ENCODE measurements at regions not wholly inside any gene's neighbourhood (a gene's known extent, or its start where the extent isn't known, plus 50 kb on each side); places are given as distances from the start of the nearest gene placed in this dataset.

GRCh38 chr17:54793271-54793670 lies 107.4 kb upstream of the TOM1L1 start:
- H3K9me3 ChIP-seq (ENCODE audit: insufficient read depth, low read depth, low read length) = no peaks in the 10 kb centered on the region
- H3K9ac ChIP-seq (ENCODE audit: low read depth, low read length) = no peak overlapping the region
- H3K4me3 ChIP-seq (ENCODE audit: low read length) = no peak overlapping the region
- H3K27ac ChIP-seq (ENCODE audit: low read length) = no peak overlapping the region
- H3K4me1 ChIP-seq (ENCODE audit: insufficient read depth, low read length) = no peaks in the 10 kb centered on the region
- no peaks in the 10 kb centered on the region for H3K36me3 ChIP-seq (ENCODE audit: insufficient read depth, low read depth, low read length)
- H3K27me3 ChIP-seq (ENCODE audit: insufficient read depth, low read length) = no peaks in the 10 kb centered on the region

GRCh38 chr17:54795046-54795445 lies 105.6 kb upstream of the TOM1L1 start:
- H3K27me3 ChIP-seq (ENCODE audit: insufficient read depth, low read length) = no peaks in the 10 kb centered on the region
- no peaks in the 10 kb centered on the region for H3K4me1 ChIP-seq (ENCODE audit: insufficient read depth, low read length)
- no peak overlapping the region for H3K9ac ChIP-seq (ENCODE audit: low read depth, low read length)
- no peaks in the 10 kb centered on the region for H3K36me3 ChIP-seq (ENCODE audit: insufficient read depth, low read depth, low read length)
- H3K27ac ChIP-seq (ENCODE audit: low read length) = no peak overlapping the region
- H3K4me3 ChIP-seq (ENCODE audit: low read length) = no peak overlapping the region
- H3K9me3 ChIP-seq (ENCODE audit: insufficient read depth, low read depth, low read length) = no peaks in the 10 kb centered on the region

- no peaks in the 10 kb centered on the region for H3K9me3 ChIP-seq (ENCODE audit: insufficient read depth, low read depth, low read length)
- H3K4me1 ChIP-seq (ENCODE audit: insufficient read depth, low read length) = no peaks in the 10 kb centered on the region
- H3K9ac ChIP-seq (ENCODE audit: low read depth, low read length) = no peak overlapping the region
- no peak overlapping the region for H3K27ac ChIP-seq (ENCODE audit: low read length)
- H3K4me3 ChIP-seq (ENCODE audit: low read length) = no peak overlapping the region
- H3K36me3 ChIP-seq (ENCODE audit: insufficient read depth, low read depth, low read length) = no peaks in the 10 kb centered on the region
- no peaks in the 10 kb centered on the region for H3K27me3 ChIP-seq (ENCODE audit: insufficient read depth, low read length)
These were observed 93.3 kb upstream of the TOM1L1 start for GRCh38 chr17:54807331-54807730.

- H3K4me1 ChIP-seq (ENCODE audit: insufficient read depth, low read length) = no peaks in the 10 kb centered on the region; the same call in 1 of the 2 replicates
- H3K36me3 ChIP-seq (ENCODE audit: insufficient read depth, low read depth, low read length) = no peaks in the 10 kb centered on the region
- H3K27me3 ChIP-seq (ENCODE audit: insufficient read depth, low read length) = no peaks in the 10 kb centered on the region
- no peak overlapping the region for H3K27ac ChIP-seq (ENCODE audit: low read length)
- H3K9me3 ChIP-seq (ENCODE audit: insufficient read depth, low read depth, low read length) = no peaks in the 10 kb centered on the region
- no peak overlapping the region for H3K9ac ChIP-seq (ENCODE audit: low read depth, low read length)
- H3K4me3 ChIP-seq (ENCODE audit: low read length) = no peak overlapping the region
These were observed 86.8 kb upstream of the TOM1L1 start for GRCh38 chr17:54813896-54814295.

DNA sequence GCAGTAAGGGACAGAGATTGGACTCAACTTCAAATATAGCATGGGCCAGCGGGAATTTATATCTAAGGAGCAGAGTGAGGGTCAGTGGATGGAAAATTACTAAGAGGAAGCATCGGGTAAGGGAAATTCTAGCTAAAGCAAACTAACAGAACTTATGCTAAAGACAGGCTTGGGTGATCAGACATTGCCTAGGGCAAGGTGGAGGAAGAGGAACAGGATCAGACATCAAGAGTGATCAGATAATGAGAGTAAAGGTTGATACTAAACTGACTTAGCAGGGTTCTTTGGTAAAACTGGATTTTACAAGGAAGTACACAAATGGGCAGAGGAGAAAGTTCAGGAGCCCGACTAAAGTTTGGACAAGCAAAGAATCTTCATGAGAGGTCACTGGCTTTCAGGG lies 86.3 kb upstream of the TOM1L1 start:
- no peak overlapping the region for H3K27ac ChIP-seq (ENCODE audit: low read length)
- H3K27me3 ChIP-seq (ENCODE audit: insufficient read depth, low read length) = no peaks in the 10 kb centered on the region
- H3K9ac ChIP-seq (ENCODE audit: low read depth, low read length) = no peak overlapping the region
- no peaks in the 10 kb centered on the region for H3K36me3 ChIP-seq (ENCODE audit: insufficient read depth, low read depth, low read length)
- H3K9me3 ChIP-seq (ENCODE audit: insufficient read depth, low read depth, low read length) = no peaks in the 10 kb centered on the region
- H3K4me3 ChIP-seq (ENCODE audit: low read length) = no peak overlapping the region
- no peaks in the 10 kb centered on the region; the same call in 1 of the 2 replicates for H3K4me1 ChIP-seq (ENCODE audit: insufficient read depth, low read length)

DNA sequence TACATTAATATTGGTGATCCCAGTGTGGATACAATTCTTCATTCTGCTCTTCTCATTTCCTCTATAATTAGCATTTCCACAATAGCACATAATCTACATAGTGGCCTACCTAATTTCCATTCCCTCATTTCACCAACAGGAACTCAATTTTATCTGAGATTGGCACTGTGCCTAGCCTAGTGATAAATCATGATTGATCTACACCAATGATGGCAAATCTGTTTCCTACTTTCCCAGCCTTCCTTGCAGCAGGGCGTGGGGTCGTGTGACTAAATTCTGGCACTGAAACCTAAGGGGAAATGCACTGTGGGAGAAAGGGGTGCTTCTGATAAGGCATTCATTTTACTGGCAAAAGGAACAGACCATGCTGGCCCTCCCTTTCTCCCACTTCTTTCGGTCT lies 66.6 kb upstream of the TOM1L1 start:
- Histone ChIP-seq H3K4me1 (ENCODE audit: insufficient read depth, low read length) (no peaks in the 10 kb centered on the region), H3K36me3 (ENCODE audit: insufficient read depth, low read depth, low read length) (no peaks in the 10 kb centered on the region), H3K4me3 (ENCODE audit: low read length) (no peak overlapping the region), H3K27ac (ENCODE audit: low read length) (no peak overlapping the region), H3K9ac (ENCODE audit: low read depth, low read length) (no peak overlapping the region), H3K9me3 (ENCODE audit: insufficient read depth, low read depth, low read length) (peaks cover 8% of the 10 kb centered on the region), H3K27me3 (ENCODE audit: insufficient read depth, low read length) (no peaks in the 10 kb centered on the region)

DNA sequence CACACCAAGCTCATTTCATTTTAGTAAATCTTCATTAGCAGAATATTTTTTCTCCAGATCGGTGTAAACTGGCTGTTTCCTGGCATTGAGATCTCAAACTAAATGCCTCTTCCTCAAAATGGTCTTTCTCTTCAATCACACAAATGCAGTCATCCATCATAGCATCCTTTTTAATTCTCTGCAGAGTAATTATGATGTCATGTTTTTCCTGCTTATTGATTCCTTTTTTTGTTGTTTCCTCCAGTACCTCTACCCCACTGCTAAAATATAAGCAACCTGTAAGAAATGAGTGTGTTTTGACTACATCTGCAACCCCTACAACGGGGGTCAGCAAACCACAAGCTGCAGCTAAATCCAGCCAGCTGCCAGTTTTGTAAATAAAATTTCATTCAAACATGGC lies 65.6 kb upstream of the TOM1L1 start:
- Histone ChIP-seq H3K36me3 (ENCODE audit: insufficient read depth, low read depth, low read length) (no peaks in the 10 kb centered on the region), H3K9me3 (ENCODE audit: insufficient read depth, low read depth, low read length) (peaks cover 8% of the 10 kb centered on the region), H3K4me1 (ENCODE audit: insufficient read depth, low read length) (no peaks in the 10 kb centered on the region), H3K27me3 (ENCODE audit: insufficient read depth, low read length) (no peaks in the 10 kb centered on the region), H3K27ac (ENCODE audit: low read length) (no peak overlapping the region), H3K4me3 (ENCODE audit: low read length) (no peak overlapping the region), H3K9ac (ENCODE audit: low read depth, low read length) (no peak overlapping the region)

DNA sequence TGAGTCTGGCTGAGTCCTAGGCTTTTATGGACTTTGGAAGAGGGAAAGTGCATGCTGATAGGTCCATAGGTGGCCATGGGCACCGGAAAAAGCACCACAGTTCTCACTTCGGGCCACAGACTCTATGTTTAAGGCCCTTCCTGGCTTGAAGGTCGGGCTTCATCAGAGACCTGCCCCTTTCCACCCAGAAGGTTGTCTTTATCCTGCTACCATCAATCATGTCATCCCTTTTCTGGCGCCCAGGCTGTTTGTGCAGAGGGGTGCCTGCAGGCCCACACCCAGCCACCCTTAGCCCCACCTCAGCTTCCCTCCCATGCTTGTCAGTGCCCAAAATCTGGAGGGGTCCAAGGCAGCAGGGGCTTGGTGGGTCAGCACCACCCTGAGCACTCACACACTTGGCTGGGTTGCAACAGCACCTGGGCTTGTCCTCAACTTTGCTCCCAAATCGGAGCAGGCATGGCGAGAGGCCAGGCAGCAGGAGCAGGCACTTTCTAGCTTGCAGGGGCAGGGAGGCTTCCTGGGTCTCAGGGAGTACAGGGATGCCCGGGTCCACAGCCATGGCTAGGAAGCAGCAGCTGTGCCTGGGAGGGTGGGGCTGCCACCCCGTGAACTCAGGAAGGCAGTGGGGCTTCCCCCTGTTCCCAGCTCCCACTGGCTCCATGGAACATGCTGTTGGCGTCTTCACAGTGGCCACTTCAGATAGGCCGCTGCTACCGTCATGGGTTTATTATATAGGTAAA lies 63.8 kb upstream of the TOM1L1 start:
- H3K4me1 ChIP-seq (ENCODE audit: insufficient read depth, low read length) = no peaks in the 10 kb centered on the region
- no peak overlapping the region for H3K27ac ChIP-seq (ENCODE audit: low read length)
- H3K36me3 ChIP-seq (ENCODE audit: insufficient read depth, low read depth, low read length) = no peaks in the 10 kb centered on the region
- no peak overlapping the region for H3K4me3 ChIP-seq (ENCODE audit: low read length)
- no peak overlapping the region for H3K9ac ChIP-seq (ENCODE audit: low read depth, low read length)
- H3K9me3 ChIP-seq (ENCODE audit: insufficient read depth, low read depth, low read length) = peaks cover 8% of the 10 kb centered on the region
- no peaks in the 10 kb centered on the region for H3K27me3 ChIP-seq (ENCODE audit: insufficient read depth, low read length)

- Histone ChIP-seq H3K9ac (ENCODE audit: low read depth, low read length) (no peak overlapping the region), H3K36me3 (ENCODE audit: insufficient read depth, low read depth, low read length) (no peaks in the 10 kb centered on the region), H3K4me3 (ENCODE audit: low read length) (no peak overlapping the region), H3K27ac (ENCODE audit: low read length) (no peak overlapping the region), H3K4me1 (ENCODE audit: insufficient read depth, low read length) (no peaks in the 10 kb centered on the region), H3K9me3 (ENCODE audit: insufficient read depth, low read depth, low read length) (peaks cover 8% of the 10 kb centered on the region), H3K27me3 (ENCODE audit: insufficient read depth, low read length) (no peaks in the 10 kb centered on the region)
These were observed 61.8 kb upstream of the TOM1L1 start for GRCh38 chr17:54838651-54839421.

DNA sequence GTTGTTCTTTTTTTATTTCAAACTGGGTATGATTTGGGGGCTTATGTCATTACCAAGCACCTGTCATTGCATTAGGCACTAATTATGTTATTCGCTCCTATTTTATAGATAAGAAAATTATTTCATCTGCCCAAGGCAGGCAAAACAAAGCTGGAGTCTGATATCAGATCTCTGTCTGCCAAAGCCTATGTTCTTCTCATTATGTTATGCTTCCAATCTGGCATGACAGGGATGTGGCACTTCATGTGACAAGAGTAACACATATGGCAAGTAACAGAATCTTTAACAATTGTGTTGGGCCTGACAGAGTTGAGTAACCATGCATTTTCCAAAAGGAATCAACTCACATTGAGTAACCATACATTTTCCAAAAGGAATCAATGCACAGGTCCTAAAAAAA lies 61.2 kb upstream of the TOM1L1 start:
- Histone ChIP-seq H3K27ac (ENCODE audit: low read length) (no peak overlapping the region), H3K4me1 (ENCODE audit: insufficient read depth, low read length) (no peaks in the 10 kb centered on the region), H3K9ac (ENCODE audit: low read depth, low read length) (no peak overlapping the region), H3K4me3 (ENCODE audit: low read length) (no peak overlapping the region), H3K27me3 (ENCODE audit: insufficient read depth, low read length) (no peaks in the 10 kb centered on the region), H3K9me3 (ENCODE audit: insufficient read depth, low read depth, low read length) (peaks cover 8% of the 10 kb centered on the region), H3K36me3 (ENCODE audit: insufficient read depth, low read depth, low read length) (no peaks in the 10 kb centered on the region)

DNA sequence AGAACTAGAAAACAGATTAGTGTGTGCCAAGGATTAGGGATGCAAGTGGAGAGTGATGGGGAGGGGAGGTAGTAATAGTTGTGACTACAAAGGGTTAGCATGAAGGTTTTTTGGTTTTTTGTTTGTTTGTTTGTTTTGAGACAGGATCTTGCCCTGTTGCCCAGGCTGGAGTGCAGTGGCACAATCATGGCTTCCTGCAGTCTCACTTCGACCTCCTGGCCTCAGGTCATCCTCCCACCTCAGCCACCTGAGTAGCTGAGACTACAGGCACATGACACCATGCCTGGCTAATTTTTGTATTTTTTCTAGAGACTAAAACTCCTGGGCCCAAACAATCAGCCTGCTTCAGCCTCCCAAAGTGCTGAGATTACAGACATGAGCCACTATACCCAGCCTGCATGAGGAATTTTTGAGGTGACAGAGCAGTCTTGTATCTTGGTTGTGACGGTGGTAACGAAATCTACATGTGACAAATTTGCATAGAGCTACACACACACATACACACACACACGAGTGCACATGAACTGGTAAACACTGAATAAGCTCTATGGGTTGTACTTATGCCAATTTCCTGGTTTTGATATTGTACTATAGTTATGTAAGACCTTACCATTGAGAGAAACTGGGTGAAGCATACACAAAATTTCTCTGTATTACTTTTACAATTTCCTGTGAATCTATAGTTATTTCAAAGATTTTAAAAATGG lies 59.6 kb upstream of the TOM1L1 start:
- Histone ChIP-seq H3K27me3 (ENCODE audit: insufficient read depth, low read length) (no peaks in the 10 kb centered on the region), H3K27ac (ENCODE audit: low read length) (no peak overlapping the region), H3K36me3 (ENCODE audit: insufficient read depth, low read depth, low read length) (no peaks in the 10 kb centered on the region), H3K9ac (ENCODE audit: low read depth, low read length) (no peak overlapping the region), H3K4me3 (ENCODE audit: low read length) (no peak overlapping the region), H3K4me1 (ENCODE audit: insufficient read depth, low read length) (no peaks in the 10 kb centered on the region), H3K9me3 (ENCODE audit: insufficient read depth, low read depth, low read length) (peaks cover 7% of the 10 kb centered on the region)

Data from iPS-20b (cell line).